GM19455 (cell line): ENCODE measurements at regions not wholly inside any gene's neighbourhood (a gene's known extent, or its start where the extent isn't known, plus 50 kb on each side); places are given as distances from the start of the nearest gene placed in this dataset.

Experiments used
- ATAC-seq: cut with Tn5 transposase; IDR thresholded peaks from one replicate; pipeline ENCODE4 v1.9.1; 2021; ENCODE audit not compliant: unreplicated experiment

- no peak for ATAC-seq
Measured at GRCh38 chr12:84689638-84690037, 223.0 kb downstream of the SLC6A15 start.

DNA sequence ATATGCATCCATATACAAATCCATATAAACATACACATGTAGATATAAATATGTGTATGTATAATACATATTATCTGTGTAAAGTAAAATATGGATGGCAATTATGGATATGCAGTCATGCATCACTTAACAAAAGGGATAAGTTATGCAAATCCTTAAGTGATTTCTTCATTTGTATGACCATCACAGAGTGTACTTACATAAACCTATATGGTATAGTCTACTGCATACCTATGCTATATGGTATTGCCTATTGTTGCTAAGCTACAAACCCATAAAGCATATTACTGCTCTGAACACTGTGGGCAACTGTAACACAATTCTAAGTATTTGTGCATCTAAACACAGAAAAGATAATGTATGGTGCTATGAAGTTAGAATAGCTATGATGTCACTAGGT lies 227.2 kb downstream of the SLC6A15 start:
- ATAC-seq, result no peak

GRCh38 chr12:84676787-84677186 lies 235.8 kb downstream of the SLC6A15 start:
- no peak for ATAC-seq

DNA sequence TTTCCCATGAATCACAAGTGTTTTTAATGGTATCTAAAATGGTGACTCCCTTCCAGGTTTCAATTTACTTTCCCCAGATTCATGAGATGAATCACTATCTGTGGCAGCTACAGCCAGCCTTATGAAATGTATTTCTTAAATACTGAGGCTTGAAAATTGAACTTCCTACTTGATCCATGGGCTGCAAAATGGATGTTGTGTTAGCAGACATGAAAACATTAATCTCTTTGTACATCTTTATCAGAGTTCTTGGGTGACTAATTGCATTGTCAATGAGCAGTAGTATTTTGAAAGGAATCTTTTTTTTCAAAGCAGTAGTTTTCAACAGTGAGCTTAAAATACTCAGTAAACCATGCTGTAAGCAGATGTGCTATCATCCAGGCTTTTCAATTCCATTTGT lies 250.8 kb downstream of the SLC6A15 start:
- ATAC-seq, result no peak

DNA sequence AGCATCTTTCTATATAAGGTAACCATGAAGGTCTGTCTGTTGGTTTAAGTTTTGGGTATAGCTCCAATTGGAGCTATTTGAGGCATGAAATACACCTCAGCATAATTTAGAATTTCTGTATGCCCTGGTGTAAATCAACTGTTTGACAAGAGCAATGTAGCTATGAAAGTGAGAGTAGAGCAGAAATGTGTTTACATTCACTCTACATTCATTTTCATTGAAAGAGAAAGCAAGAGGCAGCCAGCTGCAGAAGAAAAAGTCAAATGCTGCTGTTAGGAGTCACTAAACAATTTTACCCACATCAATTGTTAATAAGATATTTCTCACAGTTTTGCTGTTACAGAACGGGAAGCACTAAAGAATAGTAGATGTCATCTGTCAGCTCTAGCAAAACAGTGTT lies 252.5 kb downstream of the SLC6A15 start:
- ATAC-seq, result no peak

- ATAC-seq, result no peak
Measured at GRCh38 chr12:84658877-84659276, 253.7 kb downstream of the SLC6A15 start.

GRCh38 chr12:84656705-84657104 lies 255.9 kb downstream of the SLC6A15 start:
- no peak for ATAC-seq

DNA sequence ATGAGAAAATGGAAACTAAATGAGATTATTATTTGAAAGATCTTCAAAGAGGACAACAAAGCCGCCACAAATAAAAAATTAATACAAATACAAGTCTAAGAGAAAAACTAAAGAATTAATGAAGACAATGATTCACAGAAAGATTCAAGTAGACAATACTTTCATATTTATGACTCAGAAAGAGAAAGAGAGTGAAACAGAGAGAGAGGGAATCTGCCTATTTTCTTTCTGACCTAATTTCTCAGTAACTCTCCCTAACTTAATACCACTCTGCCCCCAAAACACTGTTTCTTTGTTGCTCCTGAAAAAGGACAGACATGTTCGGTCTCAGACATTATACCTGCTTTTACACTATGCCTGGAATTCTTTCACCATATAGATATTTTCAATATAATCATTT lies 259.1 kb downstream of the SLC6A15 start:
- no peak for ATAC-seq

DNA sequence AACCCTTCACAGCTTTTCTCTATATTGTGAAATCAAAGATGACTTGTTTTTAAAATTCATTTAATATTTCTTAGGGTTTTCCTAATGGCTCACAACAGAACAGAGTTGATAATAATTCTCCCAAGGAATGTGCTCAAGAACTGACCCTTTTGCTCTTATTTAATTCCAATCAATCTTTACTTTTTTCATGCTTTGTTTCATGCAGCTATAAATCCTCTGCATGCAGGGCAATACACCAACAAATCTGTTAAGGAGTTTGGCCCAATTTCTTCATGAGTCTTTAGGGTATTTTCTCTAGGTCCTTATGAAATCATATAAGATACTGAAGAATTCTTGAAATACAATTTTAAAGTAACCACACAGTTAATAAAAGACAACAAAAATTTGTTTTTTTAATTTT lies 264.2 kb downstream of the SLC6A15 start:
- no peak for ATAC-seq

- ATAC-seq, result no peak
Measured at GRCh38 chr12:84644908-84645307, 267.7 kb downstream of the SLC6A15 start.

DNA sequence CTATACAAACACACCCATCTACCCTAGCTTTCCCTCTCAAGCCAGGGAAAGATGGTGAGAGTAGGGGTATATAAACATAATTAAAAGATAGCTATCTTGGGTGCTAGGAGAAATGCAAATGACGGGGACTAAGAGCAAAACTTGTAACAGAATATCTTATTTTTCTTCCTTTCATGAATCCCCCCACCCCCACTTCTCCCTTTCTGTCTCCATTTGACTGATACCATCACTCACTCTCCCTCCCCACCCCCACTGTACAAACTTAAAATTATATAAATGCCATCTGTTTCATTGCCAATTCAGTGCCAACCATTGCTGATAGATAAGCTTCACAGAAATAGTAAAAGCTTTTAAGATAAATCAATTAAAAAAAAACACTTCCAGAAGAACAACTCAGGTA lies 268.6 kb downstream of the SLC6A15 start:
- ATAC-seq, result no peak

DNA sequence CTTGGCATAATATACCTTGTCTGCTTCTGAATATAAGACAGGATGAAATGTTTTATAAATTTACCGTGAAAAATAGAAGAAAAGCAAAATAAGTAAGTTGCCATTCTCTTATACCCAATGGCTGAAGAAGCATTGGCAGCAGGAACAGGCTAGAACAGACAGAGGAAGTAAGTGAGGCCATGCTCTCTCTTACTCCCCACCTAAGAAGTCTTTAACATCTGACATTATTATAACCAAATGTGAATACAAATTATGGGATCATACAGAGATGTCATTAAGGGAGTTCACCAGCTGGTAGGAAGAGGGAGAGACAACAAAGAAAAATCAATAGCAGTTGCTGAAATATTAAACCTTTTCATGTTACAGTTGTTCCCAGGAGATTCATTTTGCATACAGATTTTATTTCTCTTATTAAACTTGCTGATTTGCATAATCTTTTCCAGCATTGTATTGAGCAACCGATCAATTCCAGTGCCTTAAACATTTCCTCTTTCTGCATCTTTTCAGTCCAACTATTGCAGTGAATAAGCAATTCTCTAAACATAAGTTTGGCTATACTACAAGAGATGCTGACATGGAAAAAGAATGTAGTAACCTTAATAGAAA lies 270.6 kb downstream of the SLC6A15 start:
- ATAC-seq, result no peak

DNA sequence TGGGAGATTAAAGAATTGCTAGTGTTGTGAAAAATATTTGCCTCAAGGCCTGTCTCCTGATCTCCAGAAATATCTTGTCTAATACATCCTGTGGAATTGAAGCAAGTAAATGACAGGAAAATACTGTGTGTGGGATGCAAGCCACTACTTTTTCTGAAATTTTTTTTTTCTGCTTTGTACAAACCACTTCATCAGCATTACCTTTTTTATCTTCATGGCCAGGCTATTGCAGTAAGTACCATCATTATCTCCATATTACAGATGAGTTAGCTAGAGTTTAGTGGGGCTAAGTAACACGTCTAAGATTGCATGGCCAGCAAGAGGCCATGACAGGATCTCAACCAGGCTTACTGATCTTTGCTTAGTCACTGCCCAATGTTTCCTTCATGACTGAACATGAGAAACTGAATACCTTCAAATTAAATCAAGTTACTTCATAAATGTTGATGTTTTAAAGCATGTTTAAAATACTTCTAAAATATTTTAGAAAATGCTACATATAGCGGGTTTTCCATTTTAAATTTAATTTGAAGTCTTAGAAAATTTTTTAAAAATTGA lies 273.7 kb downstream of the SLC6A15 start:
- ATAC-seq, result no peak

DNA sequence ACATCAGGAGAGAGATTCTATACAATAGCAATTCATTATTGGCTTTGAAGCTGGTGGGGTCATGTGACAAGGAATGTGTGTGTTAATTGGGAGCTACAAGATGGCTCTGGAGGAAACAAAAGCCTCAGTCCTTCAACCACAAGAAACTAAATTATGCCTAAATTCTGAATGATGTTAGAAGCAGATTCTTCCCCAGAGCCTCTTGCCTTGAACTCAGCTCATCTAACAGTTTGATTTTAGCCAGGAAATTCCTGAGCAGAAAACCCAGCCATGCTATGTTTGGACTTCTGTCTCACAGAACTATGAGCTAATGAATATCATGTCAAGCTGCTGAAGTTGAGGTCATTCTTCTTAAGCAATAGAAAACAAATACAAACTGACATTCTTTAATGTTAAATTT lies 274.7 kb downstream of the SLC6A15 start:
- no peak for ATAC-seq

DNA sequence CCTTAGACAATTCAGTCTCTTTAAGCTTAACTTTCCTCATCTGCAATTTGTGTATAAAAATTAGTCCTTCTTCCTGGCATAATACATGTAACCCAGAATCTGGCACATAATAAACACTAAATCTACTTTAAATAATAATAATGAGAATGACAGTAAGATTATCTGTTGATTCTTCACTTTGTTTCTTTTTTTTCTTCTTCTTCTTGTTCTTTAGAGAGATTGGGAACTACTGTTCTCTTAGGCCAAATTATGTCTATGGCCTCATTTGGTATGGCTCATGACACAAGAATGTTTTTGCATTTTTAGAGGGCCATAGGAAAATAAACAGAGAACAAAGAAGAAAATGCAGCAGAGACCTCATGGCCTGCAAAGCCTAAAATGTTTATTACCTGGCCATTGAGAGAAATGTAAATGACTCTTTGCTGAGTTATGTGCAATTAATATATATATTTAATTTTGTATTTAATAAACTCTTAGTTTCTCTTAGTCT lies 275.8 kb downstream of the SLC6A15 start:
- ATAC-seq, result no peak

- ATAC-seq, result no peak
Measured at GRCh38 chr12:84634526-84634925, 278.1 kb downstream of the SLC6A15 start.

- no peak for ATAC-seq
Measured at GRCh38 chr12:84632556-84632955, 280.0 kb downstream of the SLC6A15 start.

DNA sequence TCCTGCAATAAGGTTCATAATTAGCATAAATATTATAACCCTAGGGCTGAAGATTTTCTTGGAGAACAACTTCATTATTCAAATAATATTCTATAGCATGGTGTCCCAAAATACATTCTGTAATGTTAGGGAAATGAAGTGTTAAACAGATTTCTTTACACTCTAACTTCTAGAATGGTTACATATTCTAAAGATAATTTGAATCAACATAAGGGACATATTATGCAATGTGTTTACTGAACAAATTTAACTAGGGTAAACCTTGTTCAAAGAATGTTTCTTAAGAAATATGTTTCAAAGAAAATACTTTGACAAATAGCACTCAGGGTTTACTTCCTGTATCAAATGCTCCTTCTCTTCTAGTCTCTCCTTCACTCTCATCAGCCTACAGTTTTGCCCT lies 281.6 kb downstream of the SLC6A15 start:
- no peak for ATAC-seq

DNA sequence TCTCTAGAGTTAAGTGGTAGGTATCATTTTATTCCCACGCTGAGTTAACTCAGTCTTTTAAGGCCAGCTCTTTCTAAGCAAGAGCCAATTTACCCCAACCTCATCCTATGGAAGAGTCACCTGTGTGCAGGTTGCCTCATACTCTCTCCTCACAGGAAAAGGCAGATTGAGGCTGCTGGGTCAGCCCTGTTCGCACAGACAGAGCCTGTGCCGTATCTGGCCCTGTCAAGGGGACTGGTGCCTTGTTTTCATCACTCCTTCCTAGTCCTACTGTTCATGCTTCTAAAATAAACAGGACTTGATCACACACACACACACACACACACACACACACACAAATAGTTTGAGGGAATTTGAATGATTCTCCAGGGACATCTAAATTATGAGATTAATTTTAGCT lies 285.0 kb downstream of the SLC6A15 start:
- no peak for ATAC-seq

DNA sequence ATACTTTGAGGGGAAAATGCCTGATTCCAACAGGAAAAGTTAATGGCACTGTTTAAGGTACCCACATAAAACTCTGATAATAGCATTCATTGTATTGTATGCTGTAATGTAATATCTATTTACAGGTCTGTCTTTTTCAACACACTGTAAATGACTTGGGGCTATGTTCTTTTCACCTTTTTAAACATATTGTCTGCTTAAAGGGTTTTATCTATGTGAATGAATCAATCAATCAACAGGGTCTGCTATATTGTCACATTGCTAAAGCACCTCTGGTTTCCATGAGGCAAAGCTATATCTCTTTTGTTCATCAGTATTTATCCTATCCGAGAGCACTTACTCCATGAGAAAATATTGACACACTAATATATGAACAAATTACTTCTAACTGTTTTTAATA lies 288.0 kb downstream of the SLC6A15 start:
- ATAC-seq, result no peak

- ATAC-seq, result no peak
Measured at GRCh38 chr12:84619053-84619571, 293.5 kb downstream of the SLC6A15 start.

DNA sequence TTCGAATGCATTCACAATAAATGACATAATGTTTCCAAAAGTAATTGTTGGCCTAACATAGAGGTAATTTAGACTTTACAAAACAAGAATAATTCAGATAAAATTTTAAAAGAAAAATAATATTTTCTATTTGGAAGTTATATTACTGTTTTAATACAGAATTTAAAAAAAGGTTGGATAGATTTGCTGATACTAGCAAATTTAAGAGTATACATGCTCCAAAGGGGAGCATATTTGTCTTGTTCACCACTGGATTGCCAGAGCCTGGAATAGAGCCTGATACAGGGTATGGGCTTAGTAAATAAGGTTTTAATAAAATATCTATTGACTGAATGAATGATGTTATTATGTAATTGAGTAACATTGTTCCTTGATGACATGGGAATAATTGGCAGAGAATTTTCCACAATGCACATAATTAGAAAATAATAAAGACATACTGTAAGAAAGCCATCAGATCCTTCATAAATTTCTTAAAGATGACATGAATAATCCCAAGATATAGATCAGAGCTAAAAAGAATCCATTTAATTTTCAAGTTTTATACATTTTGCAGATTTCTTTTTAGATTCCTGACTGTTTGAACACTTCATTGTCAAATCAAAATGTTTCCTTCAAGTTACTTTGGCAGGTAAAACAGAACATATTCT lies 305.3 kb downstream of the SLC6A15 start:
- ATAC-seq, result no peak
